ENCODE measurements at regions not wholly inside any gene's neighbourhood (a gene's known extent, or its start where the extent isn't known, plus 50 kb on each side); places are given as distances from the start of the nearest gene placed in this dataset.

GRCh38 chr7:96836456-96836855 lies 126.8 kb upstream of the SEM1 start:
- H3K4me3 ChIP-seq (ENCODE audit: low read depth, low read length) = no peak overlapping the region
- no peak for DNase-seq (ENCODE audit: low read depth, low spot score)
- TF ChIP-seq, protein P1, sequence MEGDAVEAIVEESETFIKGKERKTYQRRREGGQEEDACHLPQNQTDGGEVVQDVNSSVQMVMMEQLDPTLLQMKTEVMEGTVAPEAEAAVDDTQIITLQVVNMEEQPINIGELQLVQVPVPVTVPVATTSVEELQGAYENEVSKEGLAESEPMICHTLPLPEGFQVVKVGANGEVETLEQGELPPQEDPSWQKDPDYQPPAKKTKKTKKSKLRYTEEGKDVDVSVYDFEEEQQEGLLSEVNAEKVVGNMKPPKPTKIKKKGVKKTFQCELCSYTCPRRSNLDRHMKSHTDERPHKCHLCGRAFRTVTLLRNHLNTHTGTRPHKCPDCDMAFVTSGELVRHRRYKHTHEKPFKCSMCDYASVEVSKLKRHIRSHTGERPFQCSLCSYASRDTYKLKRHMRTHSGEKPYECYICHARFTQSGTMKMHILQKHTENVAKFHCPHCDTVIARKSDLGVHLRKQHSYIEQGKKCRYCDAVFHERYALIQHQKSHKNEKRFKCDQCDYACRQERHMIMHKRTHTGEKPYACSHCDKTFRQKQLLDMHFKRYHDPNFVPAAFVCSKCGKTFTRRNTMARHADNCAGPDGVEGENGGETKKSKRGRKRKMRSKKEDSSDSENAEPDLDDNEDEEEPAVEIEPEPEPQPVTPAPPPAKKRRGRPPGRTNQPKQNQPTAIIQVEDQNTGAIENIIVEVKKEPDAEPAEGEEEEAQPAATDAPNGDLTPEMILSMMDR (IDR thresholded peaks at IDR 0.05; ENCODE audit: low read depth, low read length) = no peak
- in situ Hi-C loops (cut with HindIII; ENCODE audit: low sequenced_read_pairs) = no loop called here

- DNase-seq (ENCODE audit: low read depth, low spot score) = no peak
- in situ Hi-C loops (cut with HindIII; ENCODE audit: low sequenced_read_pairs) = no loop called here
- no peak overlapping the region for H3K4me3 ChIP-seq (ENCODE audit: low read depth, low read length)
- TF ChIP-seq, protein P1 (IDR thresholded peaks at IDR 0.05; ENCODE audit: low read depth, low read length) = no peak
Measured at GRCh38 chr7:96837593-96837992, 127.9 kb upstream of the SEM1 start.

GRCh38 chr7:96838481-96838880 lies 128.8 kb upstream of the SEM1 start:
- H3K4me3 ChIP-seq (ENCODE audit: low read depth, low read length) = no peak overlapping the region
- TF ChIP-seq, protein P1 (IDR thresholded peaks at IDR 0.05; ENCODE audit: low read depth, low read length) = no peak
- DNase-seq (ENCODE audit: low read depth, low spot score) = no peak
- in situ Hi-C loops (cut with HindIII; ENCODE audit: low sequenced_read_pairs) = no loop called here

- in situ Hi-C loops (cut with HindIII; ENCODE audit: low sequenced_read_pairs) = no loop called here
- TF ChIP-seq, protein P1 (IDR thresholded peaks at IDR 0.05; ENCODE audit: low read depth, low read length) = no peak
- no peak overlapping the region for H3K4me3 ChIP-seq (ENCODE audit: low read depth, low read length)
- no peak for DNase-seq (ENCODE audit: low read depth, low spot score)
Measured at GRCh38 chr7:96855139-96855538, 145.5 kb upstream of the SEM1 start.

- TF ChIP-seq, protein P1 (IDR thresholded peaks at IDR 0.05; ENCODE audit: low read depth, low read length) = no peak
- in situ Hi-C loops (cut with HindIII; ENCODE audit: low sequenced_read_pairs) = no loop called here
- H3K4me3 ChIP-seq (ENCODE audit: low read depth, low read length) = no peak overlapping the region
- DNase-seq (ENCODE audit: low read depth, low spot score) = no peak
Measured at GRCh38 chr7:96855691-96856090, 146.0 kb upstream of the SEM1 start.

GRCh38 chr7:96869538-96869937 lies 135.8 kb upstream of the DLX6 start:
- TF ChIP-seq, protein P1 (IDR thresholded peaks at IDR 0.05; ENCODE audit: low read depth, low read length) = no peak
- no peak for DNase-seq (ENCODE audit: low read depth, low spot score)
- in situ Hi-C loops (cut with HindIII; ENCODE audit: low sequenced_read_pairs) = no loop called here
- H3K4me3 ChIP-seq (ENCODE audit: low read depth, low read length) = no peak overlapping the region

GRCh38 chr7:96870185-96870584 lies 135.2 kb upstream of the DLX6 start:
- in situ Hi-C loops (cut with HindIII; ENCODE audit: low sequenced_read_pairs) = no loop called here
- H3K4me3 ChIP-seq (ENCODE audit: low read depth, low read length) = no peak overlapping the region
- DNase-seq (ENCODE audit: low read depth, low spot score) = no peak
- TF ChIP-seq, protein P1 (IDR thresholded peaks at IDR 0.05; ENCODE audit: low read depth, low read length) = no peak

Data from astrocyte of the spinal cord (primary cell).